AG09319 (cell line): ENCODE measurements at regions not wholly inside any gene's neighbourhood (a gene's known extent, or its start where the extent isn't known, plus 50 kb on each side); places are given as distances from the start of the nearest gene placed in this dataset.

Source experiments
- DNase-seq: peaks from one replicate; pipeline ENCODE4 v3.0.0-alpha.2; 2010; ENCODE audit warnings: low read depth; ENCODE audit errors: extremely low read depth
- TF ChIP-seq, protein P1 (sequence below): IDR thresholded peaks from 2 replicates; pipeline ENCODE4 v1.5.1; 2011; ENCODE audit warnings: low read depth, mild to moderate bottlenecking, inconsistent platforms, low read length, moderate library complexity

- TF ChIP-seq, protein P1, sequence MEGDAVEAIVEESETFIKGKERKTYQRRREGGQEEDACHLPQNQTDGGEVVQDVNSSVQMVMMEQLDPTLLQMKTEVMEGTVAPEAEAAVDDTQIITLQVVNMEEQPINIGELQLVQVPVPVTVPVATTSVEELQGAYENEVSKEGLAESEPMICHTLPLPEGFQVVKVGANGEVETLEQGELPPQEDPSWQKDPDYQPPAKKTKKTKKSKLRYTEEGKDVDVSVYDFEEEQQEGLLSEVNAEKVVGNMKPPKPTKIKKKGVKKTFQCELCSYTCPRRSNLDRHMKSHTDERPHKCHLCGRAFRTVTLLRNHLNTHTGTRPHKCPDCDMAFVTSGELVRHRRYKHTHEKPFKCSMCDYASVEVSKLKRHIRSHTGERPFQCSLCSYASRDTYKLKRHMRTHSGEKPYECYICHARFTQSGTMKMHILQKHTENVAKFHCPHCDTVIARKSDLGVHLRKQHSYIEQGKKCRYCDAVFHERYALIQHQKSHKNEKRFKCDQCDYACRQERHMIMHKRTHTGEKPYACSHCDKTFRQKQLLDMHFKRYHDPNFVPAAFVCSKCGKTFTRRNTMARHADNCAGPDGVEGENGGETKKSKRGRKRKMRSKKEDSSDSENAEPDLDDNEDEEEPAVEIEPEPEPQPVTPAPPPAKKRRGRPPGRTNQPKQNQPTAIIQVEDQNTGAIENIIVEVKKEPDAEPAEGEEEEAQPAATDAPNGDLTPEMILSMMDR = no peak
- no peak for DNase-seq
These were observed 150.8 kb downstream of the OR2B2 start for GRCh38 chr6:27761391-27761790.

GRCh38 chr6:27760464-27760863 is 151.7 kb downstream of the OR2B2 start:
- no peak for DNase-seq
- TF ChIP-seq, protein P1 = no peak

- TF ChIP-seq, protein P1 = no peak
These were observed 152.3 kb downstream of the OR2B2 start for GRCh38 chr6:27759930-27760329.

GRCh38 chr6:27758491-27758890 is 153.7 kb downstream of the OR2B2 start:
- TF ChIP-seq, protein P1 = no peak
- DNase-seq = no peak

More at GRCh38 chr6:27759930-27760329, 152.3 kb downstream of the OR2B2 start:
- DNase-seq = no peak

DNA sequence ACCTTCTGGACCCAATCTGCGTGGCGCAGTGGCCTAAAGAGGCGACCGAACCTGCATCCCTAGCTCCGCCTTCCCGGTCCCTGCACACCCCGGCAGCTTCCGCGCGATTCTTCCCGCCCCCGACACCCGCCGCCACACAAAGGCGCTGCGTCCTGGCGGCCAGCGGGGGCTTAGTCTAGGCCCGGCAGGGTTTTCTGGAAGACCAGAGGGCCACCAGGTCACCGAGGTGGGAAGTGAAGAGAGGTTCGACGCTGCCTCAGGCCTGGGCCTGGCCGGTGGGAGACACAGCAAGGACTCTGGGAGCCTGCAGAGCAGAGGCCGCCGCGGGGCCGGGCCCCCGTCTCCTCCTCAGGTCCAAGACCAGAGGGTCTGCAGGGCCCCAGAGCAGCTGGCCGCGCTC is 154.9 kb downstream of the OR2B2 start:
- no peak for DNase-seq
- TF ChIP-seq, protein P1 = no peak

- DNase-seq = no peak
- TF ChIP-seq, protein P1 = no peak
These were observed 156.4 kb downstream of the OR2B2 start for GRCh38 chr6:27755768-27756167.

- DNase-seq = no peak
- TF ChIP-seq, protein P1 = no peak
These were observed 157.8 kb downstream of the OR2B2 start for GRCh38 chr6:27754408-27754782.
